Stimulated activated CD8-positive, alpha-beta memory T cell treated with anti-CD3 and anti-CD28 coated beads, Interleukin-4, amount 100 ng/mL, for 24 hours (primary cell): ENCODE measurements at regions not wholly inside any gene's neighbourhood (a gene's known extent, or its start where the extent isn't known, plus 50 kb on each side); places are given as distances from the start of the nearest gene placed in this dataset.
"Not testable (repeated sequence)": the region's sequence is repeated elsewhere in the genome, so short reads cannot be mapped to it uniquely, and the experiment has no call there.

Experiments
- DNase-seq: peaks from one replicate; pipeline ENCODE4 v3.0.0-alpha.2; 2020; ENCODE audit warnings: low read depth

- no peak for DNase-seq
Observed at GRCh38 chr2:205865056-205865455, 182.8 kb downstream of the NRP2 start.

- DNase-seq, result no peak
Observed at GRCh38 chr2:205864491-205864890, 182.2 kb downstream of the NRP2 start.

GRCh38 chr2:205862761-205863160 lies 180.5 kb downstream of the NRP2 start:
- not testable (repeated sequence) for DNase-seq

- DNase-seq, result no peak
Observed at GRCh38 chr2:205860885-205861284, 178.6 kb downstream of the NRP2 start.

GRCh38 chr2:205860181-205860580 lies 177.9 kb downstream of the NRP2 start:
- DNase-seq, result no peak

GRCh38 chr2:205858881-205859441 lies 176.7 kb downstream of the NRP2 start:
- DNase-seq, result no peak

- no peak for DNase-seq
Observed at GRCh38 chr2:205858275-205858674, 176.0 kb downstream of the NRP2 start.

- DNase-seq, result no peak
Observed at GRCh38 chr2:205857520-205858237, 175.4 kb downstream of the NRP2 start.

GRCh38 chr2:205852457-205852856 lies 170.2 kb downstream of the NRP2 start:
- DNase-seq, result no peak

- no peak for DNase-seq
Observed at GRCh38 chr2:205850611-205851010, 168.3 kb downstream of the NRP2 start.

GRCh38 chr2:205850132-205850531 lies 167.8 kb downstream of the NRP2 start:
- no peak for DNase-seq

- DNase-seq, result no peak
Observed at GRCh38 chr2:205849136-205849535, 166.8 kb downstream of the NRP2 start.

GRCh38 chr2:205848601-205849000 lies 166.3 kb downstream of the NRP2 start:
- DNase-seq, result no peak
